ENCODE measurements at regions not wholly inside any gene's neighbourhood (a gene's known extent, or its start where the extent isn't known, plus 50 kb on each side); places are given as distances from the start of the nearest gene placed in this dataset.

DNA sequence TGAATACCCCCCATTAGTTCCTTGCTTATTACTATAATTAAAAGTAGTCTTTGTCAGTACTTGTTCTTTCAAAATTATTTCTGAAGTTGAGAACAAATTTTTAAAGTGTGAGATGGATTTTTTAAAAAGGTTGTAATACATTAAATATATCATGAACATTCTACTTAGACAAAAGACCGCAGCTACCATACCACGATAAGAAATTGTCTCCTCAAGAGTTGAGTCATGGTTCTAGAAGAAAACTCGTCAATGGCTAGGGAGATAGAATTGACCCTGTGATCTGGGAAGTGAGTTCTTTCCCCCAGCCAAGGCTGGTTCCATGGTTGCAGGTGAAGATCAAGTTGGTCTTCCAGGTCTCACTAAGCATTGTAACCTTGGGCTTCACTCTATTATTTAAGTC, 67.8 kb upstream of the ACYP2 start:
- peaks cover 6% of the 10 kb centered on the region for H3K9me3 Mint-ChIP-seq (ENCODE audit: low read depth)
- no peak for DNase-seq (ENCODE audit: low spot score)
- TF ChIP-seq CTCF (IDR thresholded peaks at IDR 0.05) = no peak
- H3K4me3 Mint-ChIP-seq (ENCODE audit: unreplicated experiment) = no peak overlapping the region
- peak overlapping the region; percentile 8 for H3K27ac Mint-ChIP-seq (ENCODE audit: unreplicated experiment)
- no peaks in the 10 kb centered on the region for H3K27me3 Mint-ChIP-seq (ENCODE audit: low read depth)
- H3K4me1 Mint-ChIP-seq (ENCODE audit: low read depth) = peaks cover 33% of the 10 kb centered on the region
- peaks cover 10% of the 10 kb centered on the region for H3K36me3 Mint-ChIP-seq (ENCODE audit: low read depth)

DNA sequence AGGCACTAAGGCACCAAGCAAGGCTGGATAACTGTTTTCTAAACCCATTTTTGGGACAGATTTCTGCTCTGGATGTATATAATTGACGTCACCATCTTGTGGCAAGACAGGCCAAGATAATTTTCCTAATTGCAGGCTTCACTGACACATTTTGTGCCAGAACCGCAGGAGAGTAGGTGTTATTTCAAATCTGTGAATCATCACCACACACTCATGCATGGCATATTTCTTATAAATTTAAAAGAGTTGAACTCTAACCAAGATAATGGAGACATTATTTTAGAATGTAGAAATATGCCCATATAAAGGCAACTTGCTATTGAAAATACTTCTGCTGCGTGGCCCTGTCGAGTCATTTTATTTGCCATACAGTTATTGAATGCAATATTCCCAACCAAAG, 68.3 kb upstream of the ACYP2 start:
- no peak for DNase-seq (ENCODE audit: low spot score)
- Mint-ChIP-seq H3K27ac (ENCODE audit: unreplicated experiment) (peak overlapping the region; percentile 18), H3K4me3 (ENCODE audit: unreplicated experiment) (no peak overlapping the region), H3K36me3 (ENCODE audit: low read depth) (peaks cover 10% of the 10 kb centered on the region), H3K4me1 (ENCODE audit: low read depth) (peaks cover 38% of the 10 kb centered on the region), H3K27me3 (ENCODE audit: low read depth) (no peaks in the 10 kb centered on the region), H3K9me3 (ENCODE audit: low read depth) (peaks cover 6% of the 10 kb centered on the region)
- no peak for TF ChIP-seq CTCF (IDR thresholded peaks at IDR 0.05)

DNA sequence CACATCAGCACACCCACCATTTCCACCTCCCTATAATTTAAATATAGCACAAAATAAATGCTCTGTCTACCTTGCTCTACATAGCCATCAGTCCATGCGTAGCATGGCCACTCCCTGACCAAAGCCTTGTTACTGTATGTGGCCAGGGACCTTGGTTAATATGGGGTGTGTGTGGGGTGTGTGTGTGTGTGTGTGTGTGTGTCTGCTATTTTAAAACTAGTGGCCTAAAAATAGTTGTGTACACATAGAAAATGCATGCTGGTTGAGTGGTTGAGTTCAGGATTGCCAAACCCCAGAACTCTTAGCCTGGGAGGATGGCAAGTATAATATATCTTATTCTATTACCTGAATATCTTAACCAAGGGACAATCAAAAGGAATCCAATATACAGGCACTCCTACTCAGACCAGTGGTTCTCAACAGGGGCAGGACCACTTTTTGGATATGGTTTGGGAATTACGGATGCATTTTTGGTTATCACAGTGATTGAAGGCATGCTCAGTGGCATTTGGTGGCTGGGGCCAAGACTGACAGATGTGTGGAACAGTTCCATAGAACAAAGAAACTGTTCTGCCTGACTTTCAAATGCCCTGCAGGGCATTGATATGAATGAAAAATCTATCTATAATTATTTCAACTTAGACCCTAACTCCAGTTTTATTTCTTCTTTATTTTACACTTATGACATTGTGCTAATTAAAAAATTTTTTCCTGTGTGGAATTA, 72.3 kb upstream of the PSME4 start:
- DNase-seq (ENCODE audit: low spot score) = no peak
- peaks cover 37% of the 10 kb centered on the region for H3K4me1 Mint-ChIP-seq (ENCODE audit: low read depth)
- no peaks in the 10 kb centered on the region for H3K27me3 Mint-ChIP-seq (ENCODE audit: low read depth)
- no peak overlapping the region for H3K27ac Mint-ChIP-seq (ENCODE audit: unreplicated experiment)
- H3K9me3 Mint-ChIP-seq (ENCODE audit: low read depth) = peaks cover 6% of the 10 kb centered on the region
- no peak for TF ChIP-seq CTCF (IDR thresholded peaks at IDR 0.05)
- no peak overlapping the region for H3K4me3 Mint-ChIP-seq (ENCODE audit: unreplicated experiment)
- peaks cover 3% of the 10 kb centered on the region for H3K36me3 Mint-ChIP-seq (ENCODE audit: low read depth)

- TF ChIP-seq CTCF (IDR thresholded peaks at IDR 0.05) = no peak
- DNase-seq (ENCODE audit: low spot score) = no peak
- peaks cover 3% of the 10 kb centered on the region for H3K36me3 Mint-ChIP-seq (ENCODE audit: low read depth)
- peak overlapping the region; percentile 74 for H3K27ac Mint-ChIP-seq (ENCODE audit: unreplicated experiment)
- no peaks in the 10 kb centered on the region for H3K27me3 Mint-ChIP-seq (ENCODE audit: low read depth)
- peaks cover 32% of the 10 kb centered on the region for H3K4me1 Mint-ChIP-seq (ENCODE audit: low read depth)
- H3K9me3 Mint-ChIP-seq (ENCODE audit: low read depth) = peaks cover 6% of the 10 kb centered on the region
- H3K4me3 Mint-ChIP-seq (ENCODE audit: unreplicated experiment) = no peak overlapping the region
Measured at GRCh38 chr2:54042341-54042740, 71.5 kb upstream of the PSME4 start.

DNA sequence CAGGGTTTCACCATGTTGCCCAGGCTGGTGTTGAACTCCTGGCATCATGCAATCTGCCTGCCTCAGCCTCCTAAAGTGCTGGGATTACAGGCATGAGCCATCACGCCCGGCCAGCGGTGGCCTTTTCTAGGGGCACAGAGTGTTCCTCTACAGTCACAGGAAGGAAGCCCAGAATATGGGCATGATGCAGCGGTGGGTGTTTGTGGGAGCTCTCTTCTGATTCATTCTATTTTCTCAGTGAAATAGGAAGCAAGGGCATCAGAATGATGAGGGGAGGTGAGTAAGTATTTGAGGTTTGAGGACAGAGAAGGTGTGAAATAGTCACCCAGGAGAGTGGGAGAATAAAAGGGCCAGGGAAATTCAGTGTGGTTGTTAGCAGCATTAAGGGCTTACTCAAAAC, 70.3 kb upstream of the PSME4 start:
- Mint-ChIP-seq H3K9me3 (ENCODE audit: low read depth) (peaks cover 6% of the 10 kb centered on the region), H3K4me3 (ENCODE audit: unreplicated experiment) (no peak overlapping the region), H3K4me1 (ENCODE audit: low read depth) (peaks cover 26% of the 10 kb centered on the region), H3K27ac (ENCODE audit: unreplicated experiment) (no peak overlapping the region), H3K27me3 (ENCODE audit: low read depth) (no peaks in the 10 kb centered on the region), H3K36me3 (ENCODE audit: low read depth) (peaks cover 3% of the 10 kb centered on the region)
- no peak for TF ChIP-seq CTCF (IDR thresholded peaks at IDR 0.05)
- no peak for DNase-seq (ENCODE audit: low spot score)

Data from chondrocyte (in vitro differentiated cells).